ENCODE measurements at regions not wholly inside any gene's neighbourhood (a gene's known extent, or its start where the extent isn't known, plus 50 kb on each side); places are given as distances from the start of the nearest gene placed in this dataset.

DNA sequence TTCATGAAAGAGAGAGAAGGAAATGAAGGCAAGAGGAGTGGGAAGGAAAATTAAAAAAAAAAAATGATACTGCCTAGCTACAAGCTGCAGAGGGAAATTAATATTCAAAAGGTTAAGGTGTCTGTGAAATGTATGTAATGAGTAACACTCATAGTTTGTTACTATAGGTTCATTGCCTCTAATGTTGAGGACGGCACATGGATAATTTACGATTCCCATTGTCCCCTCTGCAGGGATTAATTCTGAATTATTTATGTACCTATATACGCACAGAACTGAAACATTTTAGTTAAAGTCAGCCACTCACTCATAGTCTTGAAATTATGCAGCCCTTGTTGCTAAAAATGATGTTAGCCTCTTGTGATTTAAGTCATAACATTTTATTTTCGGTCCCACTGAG is 869.1 kb downstream of the NR2F1-AS1 start:
- Histone ChIP-seq H3K4me1 (ENCODE audit: insufficient read depth, low read length, severe bottlenecking) (no peaks in the 10 kb centered on the region), H3K27me3 (ENCODE audit: insufficient read depth, low read length) (no peaks in the 10 kb centered on the region)

DNA sequence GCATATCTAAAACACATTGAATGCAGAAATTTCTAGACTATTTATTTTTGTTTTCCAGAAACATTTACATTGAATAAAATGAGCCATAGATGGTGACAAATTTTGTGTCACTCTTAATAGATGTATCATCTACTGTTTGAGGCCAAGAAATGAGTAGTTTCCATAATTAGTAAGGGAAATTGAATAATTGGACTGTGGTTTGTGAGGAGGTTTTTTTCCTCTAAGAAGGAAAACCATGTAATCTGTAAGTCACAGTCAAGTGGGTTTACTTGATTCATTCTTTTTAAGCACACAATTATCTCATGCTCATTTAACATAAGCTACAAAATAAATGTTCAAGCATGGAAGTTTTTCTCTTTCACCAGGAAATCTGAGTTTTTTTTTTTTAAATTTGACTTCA is 876.4 kb downstream of the NR2F1-AS1 start:
- Histone ChIP-seq H4K20me1 (ENCODE audit: insufficient read depth, low read length) (no peaks in the 10 kb centered on the region), H3K79me2 (ENCODE audit: insufficient read depth, low read length) (no peaks in the 10 kb centered on the region), H3K9me2 (ENCODE audit: low read depth, low read length) (no peaks in the 10 kb centered on the region), H3K36me3 (ENCODE audit: insufficient read depth, low read length) (no peaks in the 10 kb centered on the region), H3K4me1 (ENCODE audit: insufficient read depth, low read length, severe bottlenecking) (no peaks in the 10 kb centered on the region), H3K4me3 (ENCODE audit: low read depth, low read length, poor library complexity, severe bottlenecking) (no peak overlapping the region), H3K27ac (ENCODE audit: low read depth, low read length, poor library complexity, severe bottlenecking) (no peak overlapping the region), H3K27me3 (ENCODE audit: insufficient read depth, low read length) (no peaks in the 10 kb centered on the region), H3K9me3 (ENCODE audit: low read length) (no peaks in the 10 kb centered on the region), H2AFZ (ENCODE audit: low read length) (no peak overlapping the region), H3K4me2 (ENCODE audit: low read length) (no peak overlapping the region), H3F3A (ENCODE audit: insufficient read depth, low read length) (no peaks in the 10 kb centered on the region), H3K9ac (ENCODE audit: low read length) (no peak overlapping the region)
- TF ChIP-seq, protein P1, sequence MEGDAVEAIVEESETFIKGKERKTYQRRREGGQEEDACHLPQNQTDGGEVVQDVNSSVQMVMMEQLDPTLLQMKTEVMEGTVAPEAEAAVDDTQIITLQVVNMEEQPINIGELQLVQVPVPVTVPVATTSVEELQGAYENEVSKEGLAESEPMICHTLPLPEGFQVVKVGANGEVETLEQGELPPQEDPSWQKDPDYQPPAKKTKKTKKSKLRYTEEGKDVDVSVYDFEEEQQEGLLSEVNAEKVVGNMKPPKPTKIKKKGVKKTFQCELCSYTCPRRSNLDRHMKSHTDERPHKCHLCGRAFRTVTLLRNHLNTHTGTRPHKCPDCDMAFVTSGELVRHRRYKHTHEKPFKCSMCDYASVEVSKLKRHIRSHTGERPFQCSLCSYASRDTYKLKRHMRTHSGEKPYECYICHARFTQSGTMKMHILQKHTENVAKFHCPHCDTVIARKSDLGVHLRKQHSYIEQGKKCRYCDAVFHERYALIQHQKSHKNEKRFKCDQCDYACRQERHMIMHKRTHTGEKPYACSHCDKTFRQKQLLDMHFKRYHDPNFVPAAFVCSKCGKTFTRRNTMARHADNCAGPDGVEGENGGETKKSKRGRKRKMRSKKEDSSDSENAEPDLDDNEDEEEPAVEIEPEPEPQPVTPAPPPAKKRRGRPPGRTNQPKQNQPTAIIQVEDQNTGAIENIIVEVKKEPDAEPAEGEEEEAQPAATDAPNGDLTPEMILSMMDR (IDR thresholded peaks at IDR 0.05; ENCODE audit: low read length), result no peak
- no peak for TF ChIP-seq EZH2 (IDR thresholded peaks at IDR 0.05; ENCODE audit: borderline replicate concordance, low read length)

More for the DNA sequence above, 869.1 kb downstream of the NR2F1-AS1 start:
- Histone ChIP-seq H3K4me3 (ENCODE audit: low read depth, low read length, poor library complexity, severe bottlenecking) (no peak overlapping the region), H3K9ac (ENCODE audit: low read length) (no peak overlapping the region), H4K20me1 (ENCODE audit: insufficient read depth, low read length) (no peaks in the 10 kb centered on the region), H3K4me2 (ENCODE audit: low read length) (no peak overlapping the region), H2AFZ (ENCODE audit: low read length) (no peak overlapping the region), H3K79me2 (ENCODE audit: insufficient read depth, low read length) (no peaks in the 10 kb centered on the region), H3K9me2 (ENCODE audit: low read depth, low read length) (no peaks in the 10 kb centered on the region), H3K9me3 (ENCODE audit: low read length) (no peaks in the 10 kb centered on the region), H3F3A (ENCODE audit: insufficient read depth, low read length) (no peaks in the 10 kb centered on the region), H3K36me3 (ENCODE audit: insufficient read depth, low read length) (no peaks in the 10 kb centered on the region), H3K27ac (ENCODE audit: low read depth, low read length, poor library complexity, severe bottlenecking) (no peak overlapping the region)
- TF ChIP-seq EZH2 (IDR thresholded peaks at IDR 0.05; ENCODE audit: borderline replicate concordance, low read length), result no peak
- TF ChIP-seq, protein P1 (IDR thresholded peaks at IDR 0.05; ENCODE audit: low read length), result no peak

DNA sequence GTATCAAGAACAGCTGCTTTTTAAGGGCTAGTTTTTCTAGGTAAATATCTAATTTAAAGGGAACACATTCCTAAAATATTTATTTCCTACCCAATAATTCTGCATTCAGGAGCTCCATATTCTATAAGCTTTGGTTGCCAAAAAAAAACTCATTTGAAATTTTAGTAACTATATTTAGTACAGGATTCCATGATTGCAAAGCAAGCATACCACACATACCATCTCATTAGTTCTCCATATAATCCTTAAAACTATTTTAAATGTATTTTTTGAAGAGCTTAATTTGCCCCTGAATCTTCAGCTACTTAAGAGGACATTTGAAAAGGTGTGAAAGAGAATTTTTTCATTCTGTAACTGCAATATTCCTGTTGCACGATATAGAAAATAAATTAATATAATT is 877.0 kb downstream of the NR2F1-AS1 start:
- Histone ChIP-seq H3K4me3 (ENCODE audit: low read depth, low read length, poor library complexity, severe bottlenecking) (no peak overlapping the region), H4K20me1 (ENCODE audit: insufficient read depth, low read length) (no peaks in the 10 kb centered on the region), H3K9me2 (ENCODE audit: low read depth, low read length) (no peaks in the 10 kb centered on the region), H3K4me1 (ENCODE audit: insufficient read depth, low read length, severe bottlenecking) (no peaks in the 10 kb centered on the region), H3K27ac (ENCODE audit: low read depth, low read length, poor library complexity, severe bottlenecking) (no peak overlapping the region), H3F3A (ENCODE audit: insufficient read depth, low read length) (no peaks in the 10 kb centered on the region), H2AFZ (ENCODE audit: low read length) (no peak overlapping the region), H3K79me2 (ENCODE audit: insufficient read depth, low read length) (no peaks in the 10 kb centered on the region), H3K9ac (ENCODE audit: low read length) (no peak overlapping the region), H3K36me3 (ENCODE audit: insufficient read depth, low read length) (no peaks in the 10 kb centered on the region), H3K27me3 (ENCODE audit: insufficient read depth, low read length) (no peaks in the 10 kb centered on the region), H3K9me3 (ENCODE audit: low read length) (no peaks in the 10 kb centered on the region), H3K4me2 (ENCODE audit: low read length) (no peak overlapping the region)
- TF ChIP-seq EZH2 (IDR thresholded peaks at IDR 0.05; ENCODE audit: borderline replicate concordance, low read length), result no peak
- TF ChIP-seq, protein P1 (IDR thresholded peaks at IDR 0.05; ENCODE audit: low read length), result no peak

All from OCI-LY1 (cell line).